Endodermal cell (in vitro differentiated cells): ENCODE measurements at regions not wholly inside any gene's neighbourhood (a gene's known extent, or its start where the extent isn't known, plus 50 kb on each side); places are given as distances from the start of the nearest gene placed in this dataset.

Experiments used
- DNase-seq: peaks from one replicate; pipeline ENCODE4 v3.0.0-alpha.2; 2017
- H3K27ac ChIP-seq: 2 replicates; pipeline ENCODE4 v1.5.1; 2013; ENCODE audit warnings: mild to moderate bottlenecking, low read depth, low read length, moderate library complexity
- H3K27me3 ChIP-seq: 2 replicates; pipeline ENCODE4 v1.6.1; 2013; ENCODE audit warnings: mild to moderate bottlenecking, low read length, moderate library complexity; ENCODE audit not compliant: insufficient read depth, control insufficient read depth, poor library complexity, severe bottlenecking
- H3K36me3 ChIP-seq: 2 replicates; pipeline ENCODE4 v1.7.0; 2013; ENCODE audit warnings: mild to moderate bottlenecking, low read length, moderate library complexity; ENCODE audit not compliant: control insufficient read depth, insufficient read depth
- H3K4me1 ChIP-seq: one replicate; pipeline ENCODE4 v1.7.0; 2013; ENCODE audit warnings: low read length; ENCODE audit not compliant: control insufficient read depth, insufficient read depth
- H3K4me3 ChIP-seq: 2 replicates; pipeline ENCODE4 v1.5.1; 2013; ENCODE audit warnings: mild to moderate bottlenecking, low read length, moderate library complexity
- H3K9ac ChIP-seq: 2 replicates; pipeline ENCODE4 v1.6.1; 2013; ENCODE audit warnings: mild to moderate bottlenecking, low read length, moderate library complexity; ENCODE audit not compliant: poor library complexity, severe bottlenecking; ENCODE audit errors: extremely low read depth
- H3K9me3 ChIP-seq: 2 replicates; pipeline ENCODE4 v1.6.1; 2013; ENCODE audit warnings: mild to moderate bottlenecking, low read length, moderate library complexity; ENCODE audit not compliant: control insufficient read depth
- H3K27ac Mint-ChIP-seq: 2 replicates; pipeline ENCODE4 v1.8.0; 2020; ENCODE audit warnings: mixed read lengths
- H3K27me3 Mint-ChIP-seq: 2 replicates; pipeline ENCODE4 v1.8.0; 2021; ENCODE audit warnings: mild to moderate bottlenecking, mixed read lengths; ENCODE audit not compliant: insufficient read depth
- H3K36me3 Mint-ChIP-seq: 2 replicates; pipeline ENCODE4 v1.8.0; 2020; ENCODE audit warnings: low read depth, mixed read lengths
- H3K4me1 Mint-ChIP-seq: 2 replicates; pipeline ENCODE4 v1.8.0; 2020; ENCODE audit warnings: mixed read lengths
- H3K4me3 Mint-ChIP-seq: 2 replicates; pipeline ENCODE4 v1.8.0; 2020; ENCODE audit warnings: mild to moderate bottlenecking, moderate library complexity, mixed read lengths
- H3K9me3 Mint-ChIP-seq: 2 replicates; pipeline ENCODE4 v1.8.0; 2020; ENCODE audit warnings: mild to moderate bottlenecking, mixed read lengths
- CTCF ChIP-seq: fragments of 200-600 bp; sonication (generic); conservative IDR thresholded peaks from 2 replicates; pipeline ENCODE4 v1.5.0; 2021; ENCODE audit warnings: antibody characterized with exemption, mild to moderate bottlenecking
- WGBS, 2 experiments: methylation state at CpG; one replicate each; pipeline versions ENCODE4 v1.1.5 to v1.1.7; 2013; ENCODE audit warnings: missing lambda C conversion rate in 2 of 2, mixed read lengths in 1 of 2; ENCODE audit not compliant: insufficient coverage in 1 of 2, insufficient read length in 1 of 2; 5-methylcytosine and 5-hydroxymethylcytosine counted together

- no peak for DNase-seq
- H3K27ac Mint-ChIP-seq = no peak overlapping the region
- H3K27ac ChIP-seq = no peak overlapping the region
- peaks cover 11% of the 10 kb centered on the region for H3K9me3 Mint-ChIP-seq
- H3K9ac ChIP-seq = no peak overlapping the region
- H3K27me3 Mint-ChIP-seq = no peaks in the 10 kb centered on the region
- no peak overlapping the region for H3K4me3 Mint-ChIP-seq
- 69 to 87% methylated on average over 2 to 3 of the region's 3 CpGs for WGBS, 2 experiments
- no peak overlapping the region for H3K4me3 ChIP-seq
- H3K4me1 ChIP-seq = peaks cover 5% of the 10 kb centered on the region
- no peaks in the 10 kb centered on the region for H3K36me3 ChIP-seq
- H3K9me3 ChIP-seq = peaks cover 1% of the 10 kb centered on the region
- H3K27me3 ChIP-seq = no peaks in the 10 kb centered on the region
- H3K4me1 Mint-ChIP-seq = peaks cover 24% of the 10 kb centered on the region
- H3K36me3 Mint-ChIP-seq = no peaks in the 10 kb centered on the region
- no peak for TF ChIP-seq CTCF
Observed at GRCh38 chr4:155569471-155569870, 97.2 kb upstream of the GUCY1A1 start.

GRCh38 chr4:155568641-155569220 is 97.9 kb upstream of the GUCY1A1 start:
- Mint-ChIP-seq H3K27me3 (no peaks in the 10 kb centered on the region), H3K36me3 (no peaks in the 10 kb centered on the region)
- 95% methylated on average over 4 of the region's 4 CpGs for WGBS, 2 experiments

GRCh38 chr4:155566354-155566753 is 100.3 kb upstream of the GUCY1A1 start:
- H3K27me3 Mint-ChIP-seq = no peaks in the 10 kb centered on the region
- Histone ChIP-seq H3K4me1 (peaks cover 5% of the 10 kb centered on the region), H3K36me3 (no peaks in the 10 kb centered on the region), H3K9me3 (no peaks in the 10 kb centered on the region), H3K9ac (no peak overlapping the region), H3K27ac (no peak overlapping the region), H3K4me3 (no peak overlapping the region), H3K27me3 (no peaks in the 10 kb centered on the region)
- WGBS, 2 experiments = 89 to 97% methylated on average over 1 of the region's 1 CpG
- no peak for DNase-seq
- no peak for TF ChIP-seq CTCF
- no peak overlapping the region for H3K4me3 Mint-ChIP-seq
- no peaks in the 10 kb centered on the region for H3K36me3 Mint-ChIP-seq
- H3K27ac Mint-ChIP-seq = no peak overlapping the region
- H3K4me1 Mint-ChIP-seq = peaks cover 11% of the 10 kb centered on the region
- no peaks in the 10 kb centered on the region for H3K9me3 Mint-ChIP-seq

More at GRCh38 chr4:155568641-155569220, 97.9 kb upstream of the GUCY1A1 start:
- Histone ChIP-seq H3K27ac (no peak overlapping the region), H3K27me3 (no peaks in the 10 kb centered on the region), H3K9ac (no peak overlapping the region), H3K36me3 (no peaks in the 10 kb centered on the region), H3K4me3 (no peak overlapping the region), H3K9me3 (no peaks in the 10 kb centered on the region), H3K4me1 (peaks cover 5% of the 10 kb centered on the region)
- peaks cover 5% of the 10 kb centered on the region for H3K9me3 Mint-ChIP-seq
- no peak for TF ChIP-seq CTCF
- peaks cover 24% of the 10 kb centered on the region for H3K4me1 Mint-ChIP-seq
- DNase-seq = no peak
- H3K27ac Mint-ChIP-seq = no peak overlapping the region
- no peak overlapping the region for H3K4me3 Mint-ChIP-seq
